H1 (cell line): ENCODE measurements at regions not wholly inside any gene's neighbourhood (a gene's known extent, or its start where the extent isn't known, plus 50 kb on each side); places are given as distances from the start of the nearest gene placed in this dataset.

Experiments
- CTCF ChIA-PET: fragments of 300-600 bp; sonication (Branson Sonifier 250); formaldehyde crosslinking; loops from one replicate; lab custom pipeline; 2021; ENCODE audit not compliant: partially characterized antibody; lab: Charles Lee
- POLR2A ChIA-PET: fragments of 300-600 bp; sonication (Branson Sonifier 250); formaldehyde crosslinking; loops from one replicate; lab custom pipeline; 2021; ENCODE audit warnings: inconsistent platforms; ENCODE audit not compliant: partially characterized antibody; lab: Charles Lee
- DNase-seq, 2 experiments: peaks; one replicate each; pipeline versions ENCODE4 v3.0.0 to v3.0.0-alpha.2; 2010 to 2022; ENCODE audit warnings: low spot score in 2 of 2, low read depth in 1 of 2, mixed read lengths in 1 of 2
- FAIRE-seq: peaks from 2 replicates; lab custom pipeline; 2011; peaks lifted over from hg19 to GRCh38; lab: Jason Lieb, UNC
- H2AFZ ChIP-seq: 2 replicates; pipeline ENCODE4 v1.8.1; 2012; ENCODE audit warnings: low read length, inconsistent platforms
- H2AK5ac ChIP-seq: 2 replicates; pipeline ENCODE4 v1.6.1; 2013; ENCODE audit warnings: low read depth, low read length
- H2BK120ac ChIP-seq: replicated peaks from 2 replicates; pipeline ENCODE3; 2013; ENCODE audit warnings: low read depth, low read length, inconsistent platforms
- H2BK12ac ChIP-seq: 2 replicates; pipeline ENCODE4 v1.6.1; 2013; ENCODE audit warnings: low read depth, low read length
- H2BK15ac ChIP-seq: 2 replicates; pipeline ENCODE4 v1.6.1; 2013; ENCODE audit warnings: low read length
- H2BK20ac ChIP-seq: 2 replicates; pipeline ENCODE4 v1.6.1; 2013; ENCODE audit warnings: low read length
- H2BK5ac ChIP-seq: 2 replicates; pipeline ENCODE4 v1.6.1; 2013; ENCODE audit warnings: low read depth, low read length
- H3K14ac ChIP-seq: 2 replicates; pipeline ENCODE4 v1.6.1; 2013; ENCODE audit warnings: inconsistent platforms; ENCODE audit not compliant: insufficient read length
- H3K18ac ChIP-seq: 2 replicates; pipeline ENCODE4 v1.6.1; 2013; ENCODE audit warnings: low read length; ENCODE audit errors: extremely low read depth
- H3K23ac ChIP-seq: 2 replicates; pipeline ENCODE4 v1.6.1; 2013; ENCODE audit warnings: inconsistent platforms; ENCODE audit not compliant: insufficient read length
- H3K23me2 ChIP-seq: 2 replicates; pipeline ENCODE4 v1.6.1; 2013; ENCODE audit warnings: low read depth, low read length
- H3K27ac ChIP-seq: 2 replicates; pipeline ENCODE4 v1.6.1; 2011; ENCODE audit warnings: low read depth, low read length, inconsistent platforms
- H3K27me3 ChIP-seq, 4 experiments: replicated peaks in 1 of 4; 1 replicate in 1 of 4; 2 replicates in 3 of 4; pipeline versions ENCODE4 v1.6.1 to v1.8.1; 2011 to 2013; ENCODE audit warnings: low read length in 3 of 4, mild to moderate bottlenecking in 3 of 4, inconsistent platforms in 2 of 4, mixed read lengths in 2 of 4, moderate library complexity in 1 of 4; ENCODE audit not compliant: control insufficient read depth in 3 of 4, insufficient read depth in 3 of 4; ENCODE audit errors: extremely low read depth in 1 of 4
- H3K36me3 ChIP-seq, 4 experiments: 2 replicates each; pipeline versions ENCODE4 v1.6.1 to v1.8.1; 2011 to 2013; ENCODE audit warnings: mild to moderate bottlenecking in 4 of 4, low read length in 3 of 4, moderate library complexity in 2 of 4, control low read depth in 1 of 4, inconsistent platforms in 1 of 4; ENCODE audit not compliant: insufficient read depth in 4 of 4, control insufficient read depth in 2 of 4
- H3K4ac ChIP-seq: replicated peaks from 2 replicates; pipeline ENCODE3; 2013; ENCODE audit warnings: low read length, low read depth, mixed read lengths, inconsistent platforms; ENCODE audit not compliant: insufficient read length
- H3K4me1 ChIP-seq, 4 experiments: replicated peaks in 1 of 4; 1 replicate in 1 of 4; 2 replicates in 3 of 4; pipeline versions ENCODE4 v1.6.1 to v1.8.1; 2011 to 2013; ENCODE audit warnings: low read length in 3 of 4, inconsistent platforms in 2 of 4, mixed read lengths in 1 of 4; ENCODE audit not compliant: insufficient read depth in 4 of 4, control insufficient read depth in 3 of 4
- H3K4me2 ChIP-seq, 2 experiments: 2 replicates each; pipeline versions ENCODE4 v1.6.1 to v1.8.1; 2011 to 2013; ENCODE audit warnings: low read depth in 2 of 2, low read length in 2 of 2, control low read depth in 1 of 2, inconsistent platforms in 1 of 2, mild to moderate bottlenecking in 1 of 2; ENCODE audit not compliant: insufficient read depth in 1 of 2
- H3K4me3 ChIP-seq, 4 experiments: fragments of 200-600, 300-600 bp in 1 of 4; sonication (generic), shearing (Covaris generic), sonication (Bioruptor Twin) in 1 of 4; 2 replicates each; pipeline versions ENCODE4 v1.5.1 to v1.8.1; 2011 to 2016; ENCODE audit warnings: low read length in 4 of 4, low read depth in 3 of 4, control low read depth in 2 of 4, inconsistent platforms in 2 of 4, mild to moderate bottlenecking in 2 of 4, mixed read lengths in 1 of 4, moderate library complexity in 1 of 4; ENCODE audit not compliant: insufficient read depth in 2 of 4; ENCODE audit errors: extremely low read depth in 1 of 4
- H3K56ac ChIP-seq: replicated peaks from 2 replicates; pipeline ENCODE3; 2013; ENCODE audit warnings: low read depth, mild to moderate bottlenecking, mixed read lengths, low read length, inconsistent platforms; ENCODE audit not compliant: insufficient read length
- H3K79me1 ChIP-seq: 2 replicates; pipeline ENCODE4 v1.6.1; 2013; ENCODE audit warnings: low read depth, low read length, control low read depth
- H3K79me2 ChIP-seq, 2 experiments: 2 replicates each; pipeline versions ENCODE4 v1.6.1 to v1.8.1; 2012 to 2013; ENCODE audit warnings: low read length in 2 of 2, mild to moderate bottlenecking in 2 of 2, inconsistent platforms in 1 of 2; ENCODE audit not compliant: insufficient read depth in 2 of 2, control insufficient read depth in 1 of 2
- H3K9ac ChIP-seq, 4 experiments: replicated peaks in 1 of 4; 1 replicate in 1 of 4; 2 replicates in 3 of 4; pipeline versions ENCODE4 v1.6.1 to v1.8.1; 2011 to 2013; ENCODE audit warnings: low read depth in 3 of 4, low read length in 3 of 4, control low read depth in 2 of 4, mild to moderate bottlenecking in 2 of 4, moderate library complexity in 2 of 4, inconsistent platforms in 1 of 4; ENCODE audit errors: extremely low read depth in 1 of 4
- H3K9me3 ChIP-seq, 2 experiments: 2 replicates each; pipeline versions ENCODE4 v1.6.1 to v1.8.1; 2012 to 2013; ENCODE audit warnings: mild to moderate bottlenecking in 2 of 2, moderate library complexity in 2 of 2, control low read depth in 1 of 2, inconsistent platforms in 1 of 2, low read depth in 1 of 2, low read length in 1 of 2, mixed read lengths in 1 of 2; ENCODE audit not compliant: insufficient read depth in 2 of 2
- H4K20me1 ChIP-seq, 2 experiments: replicated peaks in 1 of 2; 2 replicates each; pipeline versions ENCODE3 to v1.8.1; 2011 to 2013; ENCODE audit warnings: inconsistent platforms in 2 of 2, low read length in 2 of 2, mild to moderate bottlenecking in 1 of 2; ENCODE audit not compliant: insufficient read depth in 2 of 2, control insufficient read depth in 1 of 2
- H4K5ac ChIP-seq: 2 replicates; pipeline ENCODE4 v1.6.1; 2013; ENCODE audit warnings: low read length, low read depth, mixed read lengths, inconsistent platforms; ENCODE audit not compliant: insufficient read length
- H4K8ac ChIP-seq: 2 replicates; pipeline ENCODE4 v1.8.0; 2013; ENCODE audit warnings: mild to moderate bottlenecking, moderate library complexity, low read length, inconsistent platforms; ENCODE audit not compliant: insufficient read depth; ENCODE audit errors: extremely low read depth
- H4K91ac ChIP-seq: replicated peaks from 2 replicates; pipeline ENCODE3; 2013; ENCODE audit warnings: low read length, mixed read lengths, inconsistent platforms; ENCODE audit not compliant: insufficient read length
- ASH2L ChIP-seq: fragments of 200-600, 300-600 bp; sonication (generic); IDR thresholded peaks from one replicate; pipeline ENCODE4 v1.7.1; 2017; ENCODE audit warnings: low read length
- BACH1 ChIP-seq: IDR thresholded peaks from 2 replicates; pipeline ENCODE4 v1.6.1; 2012; ENCODE audit warnings: low read length, improper control_type of control experiment
- HDAC2 ChIP-seq, 2 experiments: fragments of 300-600 bp in 1 of 2; sonication (generic) in 1 of 2; IDR thresholded peaks; 2 replicates each; pipeline ENCODE4 v1.6.1; 2011 to 2012; ENCODE audit warnings: low read depth in 2 of 2, low read length in 2 of 2, mild to moderate bottlenecking in 2 of 2, moderate library complexity in 2 of 2, borderline replicate concordance in 1 of 2, inconsistent platforms in 1 of 2
- JUND ChIP-seq: IDR thresholded peaks from 2 replicates; pipeline ENCODE4 v1.6.1; 2011; ENCODE audit warnings: mild to moderate bottlenecking, improper control_type of control experiment, low read length
- KDM5A ChIP-seq: fragments of 200-600 bp; IDR thresholded peaks from 2 replicates; pipeline ENCODE4 v1.7.1; 2012; ENCODE audit warnings: mild to moderate bottlenecking, low read length, inconsistent platforms, mixed read lengths
- POLR2A ChIP-seq, 2 experiments: IDR thresholded peaks; 1 replicate in 1 of 2; 2 replicates in 1 of 2; pipeline ENCODE4 v1.6.1; 2011; ENCODE audit warnings: low read depth in 2 of 2, low read length in 2 of 2, mild to moderate bottlenecking in 2 of 2; ENCODE audit errors: control extremely low read depth in 1 of 2
- RAD21 ChIP-seq, 2 experiments: IDR thresholded peaks in 1 of 2; conservative IDR thresholded peaks in 1 of 2; 2 replicates each; pipeline ENCODE4 v1.6.1; 2011; ENCODE audit warnings: low read depth in 2 of 2, low read length in 2 of 2, improper control_type of control experiment in 1 of 2, inconsistent platforms in 1 of 2, mild to moderate bottlenecking in 1 of 2, moderate library complexity in 1 of 2
- RNF2 ChIP-seq: fragments of 200-900, 300-1000 bp; sonication (generic); IDR thresholded peaks from 2 replicates; pipeline ENCODE4 v1.7.1; 2016; ENCODE audit warnings: borderline replicate concordance, low read depth, mild to moderate bottlenecking, antibody characterized with exemption, low read length; ENCODE audit not compliant: poor library complexity, severe bottlenecking; ENCODE audit errors: missing control alignments
- SP4 ChIP-seq: IDR thresholded peaks from 2 replicates; pipeline ENCODE4 v1.6.1; 2012; ENCODE audit warnings: low read length, inconsistent platforms
- TAF7 ChIP-seq: optimal IDR thresholded peaks from 2 replicates; pipeline ENCODE3; 2011; ENCODE audit warnings: low read depth, mild to moderate bottlenecking, inconsistent platforms, low read length, moderate library complexity, borderline replicate concordance
- TEAD4 ChIP-seq: IDR thresholded peaks from 2 replicates; pipeline ENCODE4 v1.6.1; 2012; ENCODE audit warnings: low read depth, low read length, inconsistent platforms, mixed read lengths
- YY1 ChIP-seq: IDR thresholded peaks from 2 replicates; pipeline ENCODE4 v1.6.1; 2011; ENCODE audit warnings: low read depth, mild to moderate bottlenecking, low read length
- WGBS, 2 experiments: shearing (Covaris generic) in 1 of 2; methylation state at CpG; one replicate each; pipeline versions ENCODE4 v1.1.6 to v1.1.7; 2013 to 2015; ENCODE audit warnings: low lambda C conversion rate in 2 of 2, mixed read lengths in 2 of 2, inconsistent platforms in 1 of 2, low coverage in 1 of 2, missing lambda C conversion rate in 1 of 2; ENCODE audit not compliant: insufficient replicate concordance in 2 of 2, insufficient coverage in 1 of 2, insufficient read length in 1 of 2; ENCODE audit errors: extremely low coverage in 1 of 2, missing lambda C conversion rate in 1 of 2; 5-methylcytosine and 5-hydroxymethylcytosine counted together

DNA sequence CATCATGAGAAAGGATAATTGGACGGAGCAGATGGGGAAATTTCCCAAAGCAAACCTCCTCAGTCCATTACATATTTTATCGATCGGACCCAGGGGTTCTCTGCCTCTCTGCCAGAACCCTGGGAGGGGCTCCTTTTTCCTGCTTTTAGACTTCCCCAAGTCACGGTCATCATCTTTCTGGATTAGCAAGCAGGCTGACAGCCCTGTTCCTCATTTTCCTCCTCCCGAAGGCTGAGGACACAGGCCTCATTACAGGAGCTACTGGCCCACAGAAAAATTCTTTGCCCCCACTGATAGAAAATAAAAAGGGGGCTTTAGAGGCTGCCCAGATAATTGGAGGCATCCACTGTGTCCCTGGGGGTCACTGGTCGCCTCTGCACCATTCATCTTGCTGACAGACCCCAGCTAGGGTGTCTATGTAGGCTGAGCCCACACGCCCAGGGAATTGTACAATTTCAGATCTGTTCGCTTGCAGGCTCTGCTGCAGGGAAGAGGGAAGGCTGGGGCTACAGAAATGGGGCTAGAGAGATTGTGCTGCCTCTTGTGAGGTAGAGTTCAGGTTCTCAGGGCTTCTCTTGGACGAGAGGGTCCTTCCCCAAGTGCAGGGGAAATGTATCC, 125.7 kb upstream of the SDK1 start:
- H4K8ac ChIP-seq, result no peak overlapping the region; the same call in none of the 2 replicates
- H2BK120ac ChIP-seq, result peak overlapping the region; percentile 86
- peak overlapping the region; percentile 40; the same call in 1 of the 2 replicates for H3K27ac ChIP-seq
- WGBS, 2 experiments, result 85% methylated on average over 9 of the region's 9 CpGs; no CpG with 5 or more reads in 1 of the 2 experiments
- no peak overlapping the region for H3K4me2 ChIP-seq
- H3K36me3 ChIP-seq, result no peaks in the 10 kb centered on the region
- H3K79me1 ChIP-seq, result no peaks in the 10 kb centered on the region
- H2BK5ac ChIP-seq, result peak overlapping the region; percentile 71; the same call in 1 of the 2 replicates
- H3K9ac ChIP-seq, result no peak overlapping the region; a peak in 2 of 7 replicates
- no peaks in the 10 kb centered on the region for H3K23me2 ChIP-seq
- no peaks in the 10 kb centered on the region for H3K79me2 ChIP-seq
- H3K9me3 ChIP-seq, result no peaks in the 10 kb centered on the region
- H3K56ac ChIP-seq, result no peak overlapping the region
- no peaks in the 10 kb centered on the region for H4K20me1 ChIP-seq
- H3K18ac ChIP-seq, result peak overlapping the region; percentile 93
- peak overlapping the region; percentile 83; the same call in 1 of the 2 replicates for H2BK20ac ChIP-seq
- no peak overlapping the region for H3K23ac ChIP-seq
- H2BK12ac ChIP-seq, result peak overlapping the region; percentile 91
- CTCF ChIA-PET, result interaction anchor here (0.6 to 2.1 kb wide), 5 partner anchors 15 to 229 kb away, joined by 3 to 10 read pairs (median 3); no protein-coding TSS in a partner anchor
- POLR2A ChIA-PET, result no interaction called here
- no peak overlapping the region for H3K14ac ChIP-seq
- no peak overlapping the region for H4K5ac ChIP-seq
- no peak for FAIRE-seq
- no peak overlapping the region for H3K4me3 ChIP-seq
- H3K4me1 ChIP-seq, result peaks cover 0 to 9% (median 4%) of the 10 kb centered on the region in 4 experiments; a peak in 5 of 7 replicates
- H3K27me3 ChIP-seq, result no peaks in the 10 kb centered on the region
- no peak overlapping the region; the same call in 1 of the 2 replicates for H2AFZ ChIP-seq
- peak overlapping the region; percentile 6 for H3K4ac ChIP-seq
- H4K91ac ChIP-seq, result peak overlapping the region; percentile 77
- no peak overlapping the region for H2AK5ac ChIP-seq
- no peak for DNase-seq
- no peak overlapping the region for H2BK15ac ChIP-seq
- TF ChIP-seq KDM5A (no peak), ASH2L (no peak), TEAD4 (no peak), RNF2 (no peak), HDAC2 (IDR thresholded peaks at IDR 0.05; ENCODE audit: borderline replicate concordance in 1 of 2, low read depth in 2 of 2, low read length in 2 of 2) (no peak), JUND (no peak), RAD21 (IDR thresholded peaks at IDR 0.05 in 1 of 2, conservative IDR thresholded peaks at IDR 0.05 in 1 of 2; ENCODE audit: low read depth in 2 of 2, low read length in 2 of 2) (no peak), SP4 (no peak), TAF7 (no peak), YY1 (no peak), POLR2A (IDR thresholded peaks at IDR 0.05; ENCODE audit: control extremely low read depth in 1 of 2, low read depth in 2 of 2, low read length in 2 of 2) (no peak), BACH1 (no peak)
